KMS-11 (cell line): ENCODE measurements at regions not wholly inside any gene's neighbourhood (a gene's known extent, or its start where the extent isn't known, plus 50 kb on each side); places are given as distances from the start of the nearest gene placed in this dataset.

Experiments used
- H2AFZ ChIP-seq: fragments of 200-600 bp; sonication (generic); 2 replicates; pipeline ENCODE4 v1.6.1; 2016; ENCODE audit warnings: antibody characterized with exemption, mixed run types, low read depth
- H3K27ac ChIP-seq: fragments of 200-600 bp; sonication (generic); 2 replicates; pipeline ENCODE4 v1.6.1; 2016; ENCODE audit warnings: mild to moderate bottlenecking, mixed run types
- H3K27me3 ChIP-seq: fragments of 200-600 bp; sonication (generic); 2 replicates; pipeline ENCODE4 v1.6.1; 2017; ENCODE audit warnings: mild to moderate bottlenecking, low read depth, mixed run types, moderate library complexity; ENCODE audit not compliant: insufficient read depth
- H3K36me3 ChIP-seq: fragments of 200-600 bp; sonication (generic); 2 replicates; pipeline ENCODE4 v1.6.1; 2017; ENCODE audit warnings: mild to moderate bottlenecking, mixed run types; ENCODE audit not compliant: insufficient read depth
- H3K4me1 ChIP-seq: fragments of 200-600 bp; sonication (generic); 2 replicates; pipeline ENCODE4 v1.6.1; 2016; ENCODE audit warnings: mild to moderate bottlenecking, low read depth, mixed run types; ENCODE audit not compliant: poor library complexity, severe bottlenecking
- H3K4me2 ChIP-seq: fragments of 200-600 bp; sonication (generic); 2 replicates; pipeline ENCODE4 v1.7.0; 2016; ENCODE audit warnings: mild to moderate bottlenecking, mixed run types
- H3K4me3 ChIP-seq: fragments of 200-600 bp; sonication (generic); IDR thresholded peaks from 2 replicates; pipeline ENCODE4 v1.6.1; 2017; ENCODE audit warnings: low read depth, low read length, mixed read lengths; ENCODE audit not compliant: insufficient read depth
- H3K79me2 ChIP-seq: fragments of 200-600 bp; sonication (generic); 2 replicates; pipeline ENCODE4 v1.6.1; 2016; ENCODE audit warnings: low read depth, mixed run types; ENCODE audit not compliant: insufficient read depth
- H3K9ac ChIP-seq: fragments of 200-600 bp; sonication (generic); 2 replicates; pipeline ENCODE4 v1.6.1; 2016; ENCODE audit warnings: mild to moderate bottlenecking, mixed run types
- H4K20me1 ChIP-seq: fragments of 200-600 bp; sonication (generic); 2 replicates; pipeline ENCODE4 v1.6.1; 2016; ENCODE audit warnings: mild to moderate bottlenecking, mixed run types; ENCODE audit not compliant: insufficient read depth
- CTCF ChIP-seq: fragments of 200-600 bp; sonication (generic); conservative IDR thresholded peaks from 2 replicates; pipeline ENCODE4 v1.6.1; 2017; ENCODE audit warnings: low read depth, mild to moderate bottlenecking, antibody characterized with exemption, low read length, moderate library complexity, mixed read lengths

- Histone ChIP-seq H3K79me2 (no peaks in the 10 kb centered on the region), H3K4me3 (no peak overlapping the region), H3K9ac (no peak overlapping the region), H4K20me1 (no peaks in the 10 kb centered on the region), H3K36me3 (no peaks in the 10 kb centered on the region), H2AFZ (no peak overlapping the region), H3K4me2 (no peak overlapping the region), H3K27ac (no peak overlapping the region), H3K27me3 (no peaks in the 10 kb centered on the region), H3K4me1 (no peaks in the 10 kb centered on the region)
- no peak for TF ChIP-seq CTCF
Measured at GRCh38 chr10:105406488-105406887, 765.4 kb downstream of the SORCS3 start.

- Histone ChIP-seq H3K4me2 (no peak overlapping the region), H3K79me2 (no peaks in the 10 kb centered on the region), H4K20me1 (no peaks in the 10 kb centered on the region), H2AFZ (no peak overlapping the region), H3K9ac (no peak overlapping the region), H3K4me1 (no peaks in the 10 kb centered on the region), H3K27ac (no peak overlapping the region), H3K4me3 (no peak overlapping the region), H3K36me3 (no peaks in the 10 kb centered on the region), H3K27me3 (no peaks in the 10 kb centered on the region)
- TF ChIP-seq CTCF: no peak
Measured at GRCh38 chr10:105398202-105398601, 757.1 kb downstream of the SORCS3 start.

GRCh38 chr10:105391670-105392351, 750.7 kb downstream of the SORCS3 start:
- Histone ChIP-seq H3K4me2 (no peak overlapping the region), H2AFZ (no peak overlapping the region), H3K4me1 (no peaks in the 10 kb centered on the region), H3K9ac (no peak overlapping the region), H3K27ac (no peak overlapping the region), H3K4me3 (no peak overlapping the region), H4K20me1 (no peaks in the 10 kb centered on the region), H3K27me3 (no peaks in the 10 kb centered on the region), H3K36me3 (no peaks in the 10 kb centered on the region), H3K79me2 (no peaks in the 10 kb centered on the region)
- no peak for TF ChIP-seq CTCF

GRCh38 chr10:105387971-105388370, 746.9 kb downstream of the SORCS3 start:
- Histone ChIP-seq H2AFZ (no peak overlapping the region), H4K20me1 (no peaks in the 10 kb centered on the region), H3K36me3 (no peaks in the 10 kb centered on the region), H3K4me2 (no peak overlapping the region), H3K4me1 (no peaks in the 10 kb centered on the region), H3K79me2 (no peaks in the 10 kb centered on the region), H3K27ac (no peak overlapping the region), H3K4me3 (no peak overlapping the region), H3K9ac (no peak overlapping the region), H3K27me3 (no peaks in the 10 kb centered on the region)
- TF ChIP-seq CTCF: no peak
